ENCODE measurements at regions not wholly inside any gene's neighbourhood (a gene's known extent, or its start where the extent isn't known, plus 50 kb on each side); places are given as distances from the start of the nearest gene placed in this dataset.
"Not testable (repeated sequence)": the region's sequence is repeated elsewhere in the genome, so short reads cannot be mapped to it uniquely, and the experiment has no call there.

DNA sequence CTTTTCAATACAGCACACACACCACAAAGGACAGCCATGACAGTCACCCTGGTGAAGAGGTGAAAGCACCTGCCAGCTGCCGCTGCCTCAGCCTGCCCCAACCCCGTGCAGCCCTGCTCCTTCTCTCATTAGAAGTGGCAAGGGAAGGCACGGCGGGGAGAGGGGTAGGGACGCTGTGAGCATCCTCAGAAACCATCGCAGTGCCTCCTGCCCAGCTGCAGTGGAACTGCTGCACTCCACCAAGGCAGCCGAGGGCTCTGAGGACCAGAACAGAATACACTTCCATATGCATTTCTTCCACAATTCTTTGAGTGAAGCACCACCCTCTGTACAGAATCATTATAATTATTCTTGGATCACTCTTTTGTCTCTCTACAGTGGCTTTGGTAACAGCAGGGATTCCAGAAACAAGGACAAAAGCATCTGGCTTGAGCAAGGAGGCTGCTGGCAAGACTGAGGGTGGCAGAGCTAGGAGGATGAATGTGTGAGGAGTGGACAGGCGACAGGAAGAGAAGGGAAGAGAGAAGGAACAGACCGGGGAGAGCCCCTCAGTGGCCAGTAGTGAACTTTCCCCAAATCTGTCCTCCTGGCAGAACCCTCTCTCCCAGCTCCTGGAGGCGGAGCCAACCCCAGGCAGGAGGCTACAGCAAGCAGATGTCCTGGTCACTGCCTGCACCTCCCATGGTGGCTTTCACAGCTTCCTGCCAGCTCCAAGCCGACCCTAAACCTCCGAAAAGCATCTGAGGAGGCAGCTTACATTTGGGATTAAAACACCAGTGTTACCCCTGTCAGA, 73.2 kb downstream of the MTNR1A start:
- no peak for DNase-seq

- DNase-seq = no peak
Observed at GRCh38 chr4:186475202-186475601, 80.2 kb downstream of the MTNR1A start.

DNA sequence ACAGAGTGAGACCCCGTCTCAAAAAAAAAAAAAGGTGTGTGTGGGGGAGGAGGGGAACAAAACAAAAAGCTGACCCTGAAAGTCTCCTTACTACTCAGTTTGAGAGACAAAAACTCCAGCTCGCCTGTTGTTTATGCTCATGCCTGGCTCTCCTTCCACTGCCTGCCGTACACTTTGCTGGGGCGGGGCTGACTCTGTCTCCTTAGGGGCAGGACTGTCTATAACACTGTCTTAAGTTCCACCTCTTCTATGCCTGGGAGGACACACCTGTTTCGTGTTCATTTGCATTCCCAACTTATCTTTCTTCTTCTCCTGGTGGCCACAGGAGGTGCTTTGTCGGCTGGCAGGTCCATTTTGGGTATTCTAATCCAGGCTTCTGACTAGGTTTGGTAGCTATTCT, 81.4 kb downstream of the MTNR1A start:
- no peak for DNase-seq

GRCh38 chr4:186472948-186473347, 82.4 kb downstream of the MTNR1A start:
- DNase-seq = no peak

DNA sequence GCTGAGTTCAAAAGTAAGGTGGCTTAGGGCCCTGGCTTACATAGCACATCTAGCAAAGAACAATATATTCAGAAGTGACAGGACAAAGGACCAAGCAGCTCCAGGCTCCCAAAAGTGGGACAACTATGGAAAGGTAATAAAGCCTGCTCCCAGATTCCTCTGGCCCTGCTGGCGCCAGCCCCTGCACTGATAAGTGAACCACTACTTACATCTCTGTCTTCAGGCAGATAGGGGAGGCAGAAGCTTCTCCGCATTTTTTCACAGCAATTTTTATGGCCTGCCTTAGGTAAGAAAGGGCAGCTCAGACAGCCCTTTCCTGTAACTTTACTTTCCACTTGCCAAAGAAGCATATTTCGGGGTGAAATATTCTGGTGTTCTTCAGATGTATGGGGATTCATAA, 83.9 kb downstream of the MTNR1A start:
- DNase-seq = no peak

DNA sequence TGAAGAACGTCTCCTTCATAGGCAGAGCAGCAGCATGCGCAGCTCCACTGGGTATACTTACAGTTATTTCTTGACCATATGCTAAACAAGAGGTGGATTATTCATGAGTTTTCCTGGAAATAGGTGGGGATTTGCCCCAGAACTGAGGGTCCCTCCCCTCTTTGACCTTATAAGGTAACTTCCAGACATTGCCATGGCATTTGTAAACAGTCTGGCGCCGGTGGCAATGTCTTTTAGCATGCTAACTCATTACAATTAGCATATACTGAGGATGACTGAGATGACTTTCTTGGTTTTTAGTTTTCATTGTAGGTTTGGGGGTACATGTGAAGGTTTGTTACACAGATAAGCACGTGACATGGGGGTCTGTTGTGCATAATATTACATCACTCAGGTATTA, 97.3 kb downstream of the MTNR1A start:
- no peak for DNase-seq

GRCh38 chr4:186451982-186452381, 103.4 kb downstream of the MTNR1A start:
- no peak for DNase-seq

DNA sequence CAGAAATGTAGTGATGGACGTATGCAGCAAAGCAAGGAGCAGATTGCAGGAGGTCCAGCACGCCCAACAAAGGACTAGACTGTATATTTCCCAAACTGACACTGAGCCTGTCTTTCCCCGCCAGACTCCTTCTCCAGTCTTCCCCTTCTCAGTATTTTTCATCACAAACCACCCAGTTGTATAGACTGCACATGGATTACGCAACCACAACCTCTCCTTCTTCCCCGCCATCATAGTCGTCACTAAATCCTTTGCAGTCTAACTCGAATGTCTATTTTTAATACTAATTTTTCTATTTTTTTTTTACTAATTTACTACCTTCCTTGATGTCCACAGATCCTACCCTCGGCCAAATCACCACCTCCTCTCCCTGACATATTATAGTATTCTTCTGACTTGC, 105.4 kb downstream of the MTNR1A start:
- no peak for DNase-seq

DNA sequence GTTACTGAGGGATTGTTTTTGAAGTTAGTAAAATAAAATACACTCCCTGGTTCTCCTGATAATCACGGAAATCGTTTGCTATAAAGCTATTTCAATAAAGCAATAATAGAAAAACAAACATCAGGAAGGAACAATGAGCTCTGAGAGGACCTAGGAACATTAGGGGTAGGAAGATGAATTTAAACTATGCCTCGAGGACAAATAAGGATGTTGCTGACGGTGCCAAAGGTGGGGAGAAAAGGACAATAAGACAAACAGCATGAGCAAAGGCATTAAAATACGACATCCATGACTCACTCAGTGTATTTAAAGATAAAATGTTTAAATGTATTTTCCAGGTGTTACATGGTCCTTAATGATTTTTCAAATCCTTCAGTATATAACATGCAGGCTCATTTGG, 110.3 kb downstream of the MTNR1A start:
- no peak for DNase-seq

DNA sequence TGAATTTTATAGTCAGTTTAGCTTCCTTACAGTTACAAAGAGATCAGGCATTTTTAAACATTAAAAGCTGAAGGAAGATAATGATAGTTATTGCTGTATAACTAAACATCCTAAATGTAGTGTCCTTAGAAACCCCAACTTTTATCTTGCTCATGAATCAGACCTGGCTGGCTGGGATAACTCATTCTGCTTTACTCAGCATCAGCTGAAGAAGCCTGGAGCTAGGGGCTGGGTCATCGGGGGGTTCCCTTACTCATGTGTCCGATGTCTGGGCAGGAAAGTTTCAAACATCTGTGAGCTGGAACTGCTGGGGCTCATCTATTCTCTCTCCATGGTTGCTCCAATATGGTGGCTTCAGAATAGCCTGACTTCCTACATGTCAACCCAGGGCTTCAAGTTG, 113.9 kb downstream of the MTNR1A start:
- DNase-seq = no peak

- DNase-seq = no peak
Observed at GRCh38 chr4:186428481-186428880, 126.9 kb downstream of the MTNR1A start.

DNA sequence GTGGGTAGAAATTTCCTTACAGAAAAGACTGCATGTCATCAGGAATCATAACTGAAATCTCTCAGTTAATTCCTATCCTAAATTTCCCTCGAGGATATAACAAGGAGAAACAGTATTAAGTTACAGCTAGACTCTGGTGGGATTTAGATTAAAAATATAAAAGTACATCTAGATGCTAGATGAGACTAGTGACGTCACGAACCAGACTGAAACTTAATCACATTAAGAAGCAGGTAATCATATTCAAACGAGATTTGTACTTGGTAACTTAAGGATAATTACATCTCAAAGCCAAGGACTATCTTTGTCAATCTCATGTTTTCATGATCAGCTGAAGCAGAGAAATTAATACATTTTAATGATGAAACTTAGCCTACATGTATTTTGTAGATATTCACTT, 130.6 kb downstream of the MTNR1A start:
- no peak for DNase-seq

DNA sequence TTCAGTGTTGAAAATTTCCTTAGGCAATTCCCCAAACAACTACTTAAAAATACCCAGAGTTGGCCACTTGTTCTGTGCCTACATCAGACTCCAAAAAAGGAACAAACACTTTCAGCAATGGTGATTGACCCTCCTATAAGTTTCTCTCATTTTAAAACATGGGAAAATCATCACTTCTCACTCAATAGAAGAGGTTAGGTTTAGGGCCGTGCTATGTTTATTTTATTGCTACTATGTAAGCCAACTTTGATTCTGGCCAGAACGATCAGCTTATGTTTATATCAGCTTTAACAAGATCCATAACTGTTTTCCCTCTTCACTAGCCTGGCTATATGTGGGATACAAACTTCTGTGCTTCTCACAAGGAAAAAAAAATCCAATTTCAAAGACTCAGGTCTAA, 133.1 kb downstream of the MTNR1A start:
- DNase-seq = no peak

DNA sequence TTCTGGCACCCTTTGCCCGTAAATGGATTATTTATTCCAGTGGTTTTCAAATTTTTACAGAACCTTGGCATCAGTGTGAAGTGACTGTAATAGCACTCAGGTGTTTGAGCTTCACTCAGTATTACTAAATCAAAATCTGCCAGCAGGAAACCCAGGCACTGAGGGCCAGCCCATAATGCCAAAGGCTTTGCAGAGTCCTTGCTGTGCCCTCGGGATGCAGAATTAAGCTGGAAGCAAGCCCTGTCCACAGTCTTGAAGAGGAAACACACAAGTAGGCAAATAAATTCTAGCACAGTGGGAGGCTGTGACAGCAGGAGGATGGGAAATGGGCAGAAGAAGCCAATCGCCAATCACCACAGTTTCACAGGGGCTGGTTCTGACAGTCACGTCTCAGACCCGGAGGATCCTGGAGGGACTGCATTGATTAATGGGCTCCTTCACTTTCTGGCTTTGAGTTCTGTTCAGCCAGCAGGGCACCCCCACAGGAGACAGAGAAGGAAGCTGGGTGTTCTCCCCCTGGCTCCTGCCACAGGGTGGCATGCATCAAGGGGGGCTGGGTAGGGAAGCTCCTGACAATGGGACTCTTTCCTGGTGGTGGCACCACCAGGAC, 138.8 kb downstream of the MTNR1A start:
- DNase-seq = no peak

DNA sequence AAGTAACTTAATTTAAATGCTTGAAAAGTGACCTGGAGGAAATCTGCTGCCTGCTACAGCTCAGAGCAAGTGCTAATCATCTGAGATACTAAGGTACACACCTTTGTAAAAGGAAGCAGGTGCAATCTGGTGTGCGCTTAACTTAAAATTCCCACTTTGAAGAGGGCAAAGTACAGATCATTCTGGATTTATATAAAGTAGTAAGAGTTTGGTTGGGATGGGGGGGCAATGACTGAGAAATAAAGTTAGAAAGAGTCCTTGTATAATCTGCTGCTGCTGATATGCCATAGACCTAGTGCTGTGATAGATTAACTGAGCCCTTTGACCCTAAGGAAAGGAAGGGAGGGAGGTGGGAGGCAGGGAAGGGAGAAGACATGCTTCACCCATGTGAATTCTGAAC, 141.0 kb downstream of the MTNR1A start:
- DNase-seq = no peak

- no peak for DNase-seq
Observed at GRCh38 chr4:186405957-186406356, 140.0 kb downstream of the F11 start.

- DNase-seq = no peak
Observed at GRCh38 chr4:186404562-186405134, 138.7 kb downstream of the F11 start.

GRCh38 chr4:186400676-186401075, 134.7 kb downstream of the F11 start:
- no peak for DNase-seq

DNA sequence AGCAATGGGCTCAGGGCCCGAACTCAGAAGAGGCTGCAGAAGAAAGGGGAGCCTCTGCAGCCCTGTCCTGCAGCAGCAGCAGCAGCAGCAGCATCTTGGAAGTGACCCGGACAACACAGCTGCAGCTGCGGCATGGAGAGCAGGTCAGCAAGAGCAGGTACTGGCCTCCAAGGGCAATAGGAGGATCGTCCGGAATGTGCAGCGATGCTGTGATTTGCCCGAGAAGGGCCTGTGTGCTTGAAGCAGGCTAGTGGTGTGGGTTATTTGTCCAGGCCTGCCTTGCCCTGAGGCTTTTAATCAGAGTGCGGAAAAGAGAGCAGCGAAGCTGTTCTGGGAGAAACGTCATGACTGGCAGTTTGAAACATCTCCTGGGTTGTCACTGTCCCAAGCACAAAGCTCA, 126.0 kb downstream of the F11 start:
- no peak for DNase-seq

DNA sequence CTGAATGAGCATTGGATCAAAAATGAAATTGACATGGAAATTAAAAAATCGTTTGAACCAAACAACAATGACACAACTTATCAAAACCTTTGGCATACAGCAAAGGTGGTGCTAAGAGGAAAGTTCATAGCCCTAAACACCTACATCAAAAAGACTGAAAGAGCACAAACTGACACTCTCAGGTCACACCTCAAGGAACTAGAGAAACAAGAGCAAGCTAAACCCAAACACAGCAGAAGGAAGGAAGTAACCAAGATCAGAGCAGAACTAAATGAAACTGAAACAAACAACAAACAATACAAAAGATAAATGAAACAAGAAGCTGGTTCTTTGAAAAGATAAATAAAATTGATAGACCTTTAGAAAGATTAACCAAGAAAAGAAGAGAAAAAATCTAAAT, 118.3 kb downstream of the F11 start:
- not testable (repeated sequence) for DNase-seq

GRCh38 chr4:186368281-186368680, 102.3 kb downstream of the F11 start:
- DNase-seq = no peak

DNA sequence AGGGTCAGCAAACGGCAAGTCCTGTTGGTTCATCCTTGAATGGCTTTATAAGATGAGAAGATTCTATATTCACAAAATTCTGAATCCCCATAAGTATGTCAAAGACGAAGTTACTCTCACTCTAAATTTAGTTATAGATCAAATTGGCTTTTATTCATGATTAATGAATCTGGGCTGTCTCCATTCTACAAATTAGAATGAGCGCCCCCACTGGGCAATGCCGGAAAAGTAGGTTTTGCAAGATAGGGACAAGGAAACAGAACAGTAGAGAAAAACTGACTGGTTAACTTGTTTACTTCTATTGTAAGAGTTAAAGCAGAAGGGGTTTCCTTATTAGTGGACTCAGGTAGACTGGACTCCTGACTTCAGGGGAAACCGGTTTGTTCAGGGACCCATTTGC, 100.3 kb downstream of the F11 start:
- no peak for DNase-seq

GRCh38 chr4:186363038-186363437, 97.0 kb downstream of the F11 start:
- not testable (repeated sequence) for DNase-seq

DNA sequence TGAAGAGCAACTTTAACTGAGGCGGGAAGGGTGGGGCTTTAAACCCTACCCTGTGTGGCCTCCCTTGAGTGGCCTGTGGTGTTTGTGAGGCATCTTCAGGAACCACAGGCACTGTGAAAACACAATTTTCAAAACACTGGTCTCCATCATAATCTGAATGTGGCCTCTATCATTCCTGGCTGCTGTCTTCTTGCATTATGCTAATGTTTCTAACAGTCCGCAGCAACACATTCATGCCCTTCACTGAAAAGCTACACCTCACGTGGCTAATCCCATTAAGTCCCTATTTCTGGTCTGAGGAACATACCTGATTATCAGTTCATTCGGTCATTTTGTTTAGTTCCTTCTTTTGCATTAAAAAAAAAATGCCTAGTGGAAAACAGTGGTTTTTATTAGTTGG, 94.6 kb downstream of the F11 start:
- DNase-seq = no peak
